Stimulated activated CD8-positive, alpha-beta memory T cell treated with anti-CD3 and anti-CD28 coated beads, Interleukin-15, amount 100 ng/mL, for 4 hours (primary cell): ENCODE measurements at regions not wholly inside any gene's neighbourhood (a gene's known extent, or its start where the extent isn't known, plus 50 kb on each side); places are given as distances from the start of the nearest gene placed in this dataset.
A peak's percentile ranks its signal among the peaks of the same experiment; 100 is the strongest.
"Not testable (repeated sequence)": the region's sequence is repeated elsewhere in the genome, so short reads cannot be mapped to it uniquely, and the experiment has no call there.

Source experiments
- DNase-seq, 2 donors: peaks; one replicate each; pipeline ENCODE4 v3.0.0-alpha.2; 2020; ENCODE audit warnings: low read depth in 2 of 2

DNA sequence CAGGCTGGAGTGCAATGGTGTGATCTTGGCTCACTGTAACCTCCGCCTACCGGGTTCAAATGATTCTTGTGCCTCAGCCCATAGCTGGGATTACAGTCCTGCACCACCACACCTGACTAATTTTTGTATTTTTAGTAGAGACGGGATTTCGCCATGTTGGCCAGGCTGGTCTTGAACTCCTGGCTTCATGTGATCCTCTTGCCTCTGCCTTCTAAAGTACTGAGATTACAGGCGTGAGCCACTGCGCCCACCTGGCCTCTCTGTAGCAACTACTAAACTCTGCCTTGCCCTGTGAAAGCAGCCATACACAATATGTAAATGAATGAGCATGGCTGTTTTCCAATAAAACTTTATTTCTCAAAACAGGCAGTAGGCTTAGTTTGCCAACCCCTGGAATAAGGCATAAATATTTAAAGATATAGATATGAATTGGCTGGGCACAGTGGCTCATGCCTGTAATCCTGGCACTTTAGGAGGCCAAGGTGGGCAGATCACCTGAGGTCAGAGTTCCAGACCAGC, 127.9 kb upstream of the ZNF217 start:
- DNase-seq: not testable (repeated sequence)

DNA sequence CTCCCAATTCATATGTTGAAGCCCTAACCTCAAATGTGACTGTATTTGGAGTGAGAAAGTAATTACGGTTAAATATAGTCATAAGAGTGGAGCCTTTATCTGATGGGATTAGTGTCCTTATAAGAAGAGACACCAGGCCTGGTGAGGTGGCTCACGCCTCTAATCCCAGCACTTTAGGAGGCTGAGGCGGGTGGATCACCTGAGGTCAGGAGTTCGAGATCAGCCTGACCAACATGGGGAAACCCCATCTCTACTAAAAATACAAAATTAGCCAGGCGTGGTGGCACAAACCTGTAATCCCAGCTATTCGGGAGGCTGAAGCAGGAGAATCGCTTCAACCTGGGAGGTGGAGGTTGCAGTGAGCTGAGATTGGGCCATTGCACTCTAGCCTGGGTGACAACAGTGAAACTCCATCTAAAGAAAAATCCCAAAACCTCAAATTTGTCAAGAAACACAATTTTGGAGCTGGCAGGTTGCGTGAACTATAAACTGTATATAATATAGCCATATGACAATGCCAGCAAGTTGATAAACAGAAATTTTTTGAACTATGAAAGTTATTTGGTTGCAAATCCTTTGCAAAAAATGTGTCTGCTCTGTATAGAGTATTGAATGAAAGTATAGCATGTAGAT, 125.6 kb upstream of the ZNF217 start:
- not testable (repeated sequence) for DNase-seq

GRCh38 chr20:53718142-53719021, 124.7 kb upstream of the ZNF217 start:
- no peak for DNase-seq

- no peak for DNase-seq
Measured at GRCh38 chr20:53716395-53716794, 122.8 kb upstream of the ZNF217 start.

- DNase-seq: no peak
Measured at GRCh38 chr20:53714524-53714923, 120.9 kb upstream of the ZNF217 start.

DNA sequence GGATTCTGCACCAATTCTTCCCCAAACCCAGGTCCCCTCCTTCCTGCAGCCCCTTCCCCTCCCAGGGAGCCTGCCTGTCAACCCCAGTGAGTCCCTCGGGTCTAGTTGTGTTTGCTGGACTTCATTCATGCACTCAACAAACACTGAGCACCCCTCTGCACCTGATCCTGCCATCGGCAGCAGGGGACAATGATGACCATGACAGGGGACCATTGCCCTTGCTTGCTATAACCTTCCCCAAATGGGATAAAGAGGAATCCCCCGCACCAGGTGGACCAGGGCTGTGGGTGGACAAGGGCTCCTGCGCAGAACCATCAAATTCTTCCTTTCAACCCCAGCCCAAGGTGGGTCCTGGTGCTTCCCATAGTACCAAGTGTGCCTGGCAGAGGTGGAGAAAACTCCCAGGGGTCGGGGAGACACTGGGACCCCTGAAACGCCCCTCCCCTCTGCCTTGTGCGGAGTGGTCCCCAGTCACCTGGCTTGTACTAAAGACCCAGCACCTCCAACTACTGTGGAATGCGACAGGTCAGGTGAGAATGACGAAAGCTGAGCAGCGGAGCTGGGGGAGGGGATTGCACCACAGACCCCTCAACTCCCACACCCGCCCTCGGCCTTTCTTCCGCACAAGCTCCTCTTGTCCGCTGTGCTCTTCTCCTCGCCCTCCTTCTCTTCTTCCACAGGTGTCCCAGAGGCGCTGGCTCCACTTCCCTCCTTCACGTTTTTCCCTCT, 119.9 kb upstream of the ZNF217 start:
- no peak for DNase-seq

- DNase-seq: no peak
Measured at GRCh38 chr20:53712212-53712977, 118.8 kb upstream of the ZNF217 start.

DNA sequence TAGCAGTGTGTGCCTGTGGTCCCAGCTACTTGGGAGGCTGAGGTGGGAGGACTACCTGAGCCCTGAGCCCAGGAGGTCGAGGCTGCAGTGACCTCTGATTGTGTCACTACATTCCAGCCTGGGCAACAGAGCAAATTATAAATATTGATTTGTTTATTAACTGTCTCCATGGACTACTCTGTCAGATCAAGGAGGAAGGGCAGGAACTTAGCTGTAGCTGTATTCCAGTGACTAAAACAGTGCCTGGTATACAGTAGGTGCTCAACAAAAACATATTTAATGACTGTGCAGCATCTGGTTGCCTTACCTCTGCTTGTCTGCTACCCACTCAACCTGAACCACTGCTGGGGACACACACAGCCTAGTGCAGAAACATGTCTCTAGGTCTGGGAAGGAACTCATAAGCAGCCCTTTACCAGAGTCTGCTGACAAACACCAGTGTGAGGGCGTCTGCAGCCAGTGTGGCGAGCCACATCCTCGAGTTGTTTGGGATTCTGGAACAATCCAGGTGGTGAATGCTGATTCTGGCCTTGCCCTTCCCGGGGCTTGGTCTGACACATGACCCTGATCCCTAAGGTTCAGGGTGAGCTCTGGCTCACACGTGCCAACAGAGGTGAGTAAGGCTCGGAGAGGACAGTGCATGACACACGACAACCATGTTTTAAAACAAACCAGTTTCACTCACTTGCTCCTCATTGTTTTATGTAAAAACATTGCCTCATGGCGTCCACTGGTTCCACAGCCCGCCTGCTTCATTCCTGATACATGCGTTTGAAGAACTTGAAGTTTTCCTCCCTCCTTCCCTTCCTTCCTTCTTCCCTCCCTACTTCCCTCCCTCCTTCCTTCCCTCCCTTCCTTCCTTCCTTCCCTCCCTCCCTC, 117.9 kb upstream of the ZNF217 start:
- no peak for DNase-seq

DNA sequence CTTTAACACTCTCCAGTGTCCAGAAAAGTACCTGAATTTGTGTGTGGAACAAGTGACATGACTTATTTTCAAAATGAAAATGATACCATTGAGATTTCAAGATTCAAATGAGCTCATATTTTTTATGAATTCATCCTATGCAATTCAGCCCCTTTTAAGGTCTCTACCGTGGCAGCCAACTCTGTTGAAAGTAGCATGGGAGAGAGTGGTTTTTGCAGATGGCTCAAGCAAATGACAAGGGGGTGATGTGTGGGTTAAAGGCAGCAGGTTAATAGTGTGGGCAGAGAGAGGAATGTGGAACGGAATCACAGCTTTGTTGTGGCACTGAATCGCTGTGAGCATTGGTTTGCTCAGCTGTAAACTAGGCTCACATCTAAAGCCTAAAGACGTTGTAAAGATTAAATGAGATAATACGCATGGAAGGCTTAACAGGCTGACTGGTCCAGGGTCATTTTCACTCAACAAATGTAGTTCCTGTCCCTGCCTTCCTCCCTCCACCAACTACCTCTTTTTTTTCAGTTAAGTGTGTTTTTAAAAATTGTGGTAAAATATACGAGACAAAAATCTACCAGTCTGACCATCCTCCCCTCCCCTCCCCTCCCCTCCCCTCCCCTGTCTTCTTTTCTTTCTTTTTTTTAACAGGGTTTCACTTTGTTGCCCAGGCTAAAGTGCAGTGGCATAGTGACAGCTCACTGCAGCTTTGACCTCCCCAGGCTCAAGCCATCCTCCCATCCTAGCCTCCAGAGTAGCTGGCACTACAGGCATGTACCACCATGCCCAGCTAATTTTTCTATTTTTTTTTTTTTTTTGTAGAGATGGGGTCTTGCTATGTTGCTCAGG, 114.7 kb upstream of the ZNF217 start:
- DNase-seq: peak in 1 of 2 donors; percentile 20

DNA sequence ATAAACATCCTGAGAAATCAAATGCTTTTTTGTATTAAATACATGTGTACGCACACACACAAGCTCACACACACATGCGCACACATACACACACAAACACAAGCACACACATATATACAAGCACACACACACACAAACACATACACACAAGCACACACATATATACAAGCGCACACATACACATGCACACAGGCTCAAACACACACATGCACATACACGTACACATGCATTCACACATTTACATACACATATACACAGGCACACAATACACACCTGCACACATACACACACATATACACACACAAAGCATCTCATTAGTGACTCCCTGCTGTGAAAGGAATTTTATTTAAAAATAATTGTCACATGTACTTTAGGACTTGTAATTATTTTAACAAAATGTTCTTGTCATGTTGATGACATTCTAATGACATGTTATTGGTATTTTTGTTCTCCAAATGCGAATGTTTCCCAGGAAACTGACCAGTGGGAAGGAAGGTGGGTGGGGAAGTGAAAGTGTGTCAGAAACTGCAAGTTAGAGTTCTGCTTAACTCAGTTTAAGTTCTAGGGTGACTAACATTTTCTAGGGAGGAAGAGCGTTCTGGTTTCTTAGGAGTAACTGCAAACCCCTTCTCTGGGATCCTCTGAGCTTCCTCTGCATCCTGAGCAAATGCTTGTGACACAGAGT, 113.9 kb upstream of the ZNF217 start:
- no peak for DNase-seq

GRCh38 chr20:53706466-53707370, 113.1 kb upstream of the ZNF217 start:
- no peak for DNase-seq

GRCh38 chr20:53706008-53706465, 112.4 kb upstream of the ZNF217 start:
- no peak for DNase-seq

DNA sequence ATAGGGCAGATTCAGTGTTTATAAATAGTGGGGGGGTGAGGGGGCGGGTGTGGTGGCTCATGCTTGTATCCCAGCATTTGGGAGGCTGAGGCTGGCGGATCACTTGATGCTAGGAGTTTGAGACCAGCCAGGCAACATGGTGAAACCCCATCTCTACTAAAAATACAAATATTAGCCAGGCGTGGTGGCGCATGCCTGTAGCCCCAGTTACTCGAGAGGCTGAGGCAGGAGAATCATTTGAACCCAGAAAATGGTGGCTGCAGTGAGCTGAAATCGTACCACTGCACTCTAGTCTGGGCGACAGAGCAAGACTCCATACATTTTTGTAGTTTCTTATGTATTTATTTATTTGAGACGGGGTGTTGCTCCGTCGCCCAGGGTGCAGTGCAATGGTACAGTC, 109.0 kb upstream of the ZNF217 start:
- DNase-seq: no peak

- no peak for DNase-seq
Measured at GRCh38 chr20:53699906-53700305, 106.3 kb upstream of the ZNF217 start.

DNA sequence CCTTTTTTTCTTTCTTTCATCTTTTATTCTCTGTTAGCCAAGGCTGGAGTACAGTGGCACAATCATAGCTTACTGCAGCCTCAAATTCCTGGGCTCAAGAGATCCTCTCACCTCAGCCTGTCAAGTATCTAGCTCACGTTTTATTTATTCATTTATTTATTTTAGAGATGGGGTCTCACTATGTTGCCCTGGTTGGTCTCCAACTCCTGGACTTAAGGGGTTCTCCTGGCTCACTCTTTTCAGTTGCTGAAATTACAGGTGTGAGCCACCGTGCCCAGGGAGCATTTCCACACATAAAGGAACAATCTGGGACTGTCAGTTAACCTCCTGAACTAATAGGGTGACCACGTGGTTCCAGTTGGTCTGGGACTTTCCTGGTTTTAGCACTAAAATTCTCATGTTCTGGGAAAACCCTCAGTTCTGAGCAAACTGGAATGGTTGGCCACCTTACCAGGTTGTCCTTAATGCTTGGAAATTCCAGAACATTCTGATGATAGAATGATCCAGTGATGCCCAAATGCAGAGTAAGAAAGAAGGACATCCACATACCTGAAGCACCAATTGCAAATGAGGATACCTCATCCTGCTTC, 105.5 kb upstream of the ZNF217 start:
- no peak for DNase-seq

DNA sequence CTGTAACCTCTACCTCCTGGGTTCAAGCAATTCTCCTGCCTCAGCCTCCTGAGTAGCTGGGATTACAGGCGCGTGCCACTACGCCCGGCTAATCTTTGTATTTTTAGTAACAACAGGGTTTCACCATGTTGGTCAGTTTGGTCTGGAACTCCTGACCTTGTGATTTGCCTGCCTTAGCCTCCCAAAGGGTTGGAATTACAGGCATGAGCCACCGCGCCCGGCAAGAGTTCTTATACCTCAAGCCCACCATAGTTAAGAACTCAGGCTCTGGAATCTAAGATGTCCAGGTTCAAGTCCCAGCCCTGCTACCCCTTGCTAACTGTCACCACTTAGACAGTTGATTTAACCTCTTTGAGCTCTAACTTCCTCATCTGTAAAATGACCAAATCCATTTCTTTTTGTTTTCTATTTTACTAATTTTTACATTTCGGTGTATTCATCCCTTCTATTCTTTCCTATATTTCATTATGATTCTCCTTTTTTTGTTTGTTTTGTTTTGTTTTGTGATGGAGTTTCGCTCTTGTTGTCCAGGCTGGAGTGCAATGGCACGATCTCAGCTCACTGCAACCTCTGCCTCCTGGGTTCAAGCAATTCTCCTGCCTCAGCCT, 104.8 kb upstream of the ZNF217 start:
- DNase-seq: no peak
